A673 (cell line): ENCODE measurements at regions not wholly inside any gene's neighbourhood (a gene's known extent, or its start where the extent isn't known, plus 50 kb on each side); places are given as distances from the start of the nearest gene placed in this dataset.

Experiments
- BruUV-seq: library from RNA; stranded (reverse); fragments of 400-500 nt; replicated peaks from 2 replicates; lab custom pipeline; 2021; lab: Mats Ljungman, UMichigan
- CTCF ChIA-PET: fragments of 300-600 bp; sonication (Branson Sonifier 250); formaldehyde crosslinking; loops from one replicate; lab custom pipeline; 2022; ENCODE audit warnings: antibody characterized with exemption; lab: Charles Lee
- POLR2A ChIA-PET: fragments of 300-600 bp; sonication (Branson Sonifier 250); formaldehyde crosslinking; loops from one replicate; lab custom pipeline; 2022; ENCODE audit warnings: antibody characterized with exemption; ENCODE audit not compliant: low non-redundant PET; lab: Charles Lee
- DNase-seq: peaks from one replicate; pipeline ENCODE4 v3.0.0-alpha.2; 2015; ENCODE audit warnings: low spot score
- H3K27ac ChIP-seq: fragments of 200-600 bp; sonication (generic); 2 replicates; pipeline ENCODE4 v1.5.1; 2016; ENCODE audit warnings: mixed run types, low read depth, mild to moderate bottlenecking, mixed read lengths, antibody characterized with exemption, low read length; ENCODE audit not compliant: poor library complexity, severe bottlenecking
- H3K27me3 ChIP-seq: fragments of 200-600 bp; sonication (generic); replicated peaks from 2 replicates; pipeline ENCODE4 v1.6.1; 2017; ENCODE audit warnings: mixed run types, low read depth, mild to moderate bottlenecking, mixed read lengths, antibody characterized with exemption, low read length; ENCODE audit not compliant: insufficient read depth, poor library complexity
- H3K36me3 ChIP-seq: fragments of 200-600 bp; sonication (generic); 2 replicates; pipeline ENCODE4 v1.6.1; 2016; ENCODE audit warnings: mixed run types, mild to moderate bottlenecking, mixed read lengths, antibody characterized with exemption, low read length; ENCODE audit not compliant: insufficient read depth, poor library complexity, severe bottlenecking
- H3K4me1 ChIP-seq: fragments of 200-600 bp; sonication (generic); 2 replicates; pipeline ENCODE4 v1.6.1; 2017; ENCODE audit warnings: mixed run types, mild to moderate bottlenecking, mixed read lengths, antibody characterized with exemption, low read length; ENCODE audit not compliant: insufficient read depth, poor library complexity, severe bottlenecking
- H3K4me3 ChIP-seq: fragments of 200-600 bp; sonication (generic); 2 replicates; pipeline ENCODE4 v1.5.1; 2016; ENCODE audit warnings: low read depth, mixed run types, mild to moderate bottlenecking, mixed read lengths, low read length; ENCODE audit not compliant: poor library complexity, severe bottlenecking
- H3K9me3 ChIP-seq: fragments of 200-600 bp; sonication (generic); 2 replicates; pipeline ENCODE4 v1.6.1; 2016; ENCODE audit warnings: mixed run types, low read depth, mild to moderate bottlenecking, mixed read lengths, antibody characterized with exemption, low read length; ENCODE audit not compliant: poor library complexity, severe bottlenecking
- CTCF ChIP-seq: fragments of 300-800, 200-600 bp; sonication (generic); conservative IDR thresholded peaks from 2 replicates; pipeline ENCODE4 v1.5.1; 2017; ENCODE audit warnings: low read depth, mild to moderate bottlenecking, antibody characterized with exemption, low read length, moderate library complexity, mixed read lengths
- EZH2 ChIP-seq: fragments of 200-600 bp; sonication (generic); IDR thresholded peaks from 2 replicates; pipeline ENCODE4 v1.6.1; 2017; ENCODE audit warnings: borderline replicate concordance, low read depth, mild to moderate bottlenecking, mixed read lengths, antibody characterized with exemption, low read length; ENCODE audit not compliant: poor library complexity, severe bottlenecking
- intact Hi-C: fragments of 100-400 bp; cut with micrococcal nuclease; formaldehyde crosslinking; loops from one replicate; pipeline ENCODE4 v1.10.0; 2022; ENCODE audit not compliant: unreplicated experiment

- Histone ChIP-seq H3K27ac (no peak overlapping the region), H3K9me3 (no peaks in the 10 kb centered on the region), H3K4me3 (no peak overlapping the region), H3K27me3 (no peaks in the 10 kb centered on the region), H3K36me3 (no peaks in the 10 kb centered on the region), H3K4me1 (no peaks in the 10 kb centered on the region)
- BruUV-seq = no TSS peak
- DNase-seq = no peak
- TF ChIP-seq EZH2 = no peak
- TF ChIP-seq CTCF = no peak
- CTCF ChIA-PET = no interaction called here
- POLR2A ChIA-PET = no interaction called here
- intact Hi-C loops = loop anchor here (10.0 kb wide), 1 partner anchor 65 kb away; no protein-coding TSS in a partner anchor
Observed at GRCh38 chr16:61149709-61150108, 886.5 kb downstream of the CDH8 start.

GRCh38 chr16:61148930-61149329 lies 887.3 kb downstream of the CDH8 start:
- intact Hi-C loops = loop anchor here (10.0 kb wide), 1 partner anchor 64 kb away; no protein-coding TSS in a partner anchor
- no peak for TF ChIP-seq CTCF
- no peak for TF ChIP-seq EZH2
- Histone ChIP-seq H3K4me3 (no peak overlapping the region), H3K36me3 (no peaks in the 10 kb centered on the region), H3K9me3 (no peaks in the 10 kb centered on the region), H3K27ac (no peak overlapping the region), H3K27me3 (no peaks in the 10 kb centered on the region), H3K4me1 (no peaks in the 10 kb centered on the region)
- ChIA-PET POLR2A (no interaction called here), CTCF (no interaction called here)
- DNase-seq = peak; percentile 6
- no TSS peak for BruUV-seq

- intact Hi-C loops = loop anchor here (10.0 kb wide), 1 partner anchor 62 kb away; no protein-coding TSS in a partner anchor
- ChIA-PET CTCF (no interaction called here), POLR2A (no interaction called here)
- Histone ChIP-seq H3K27ac (no peak overlapping the region), H3K4me3 (no peak overlapping the region), H3K36me3 (no peaks in the 10 kb centered on the region), H3K27me3 (no peaks in the 10 kb centered on the region), H3K4me1 (no peaks in the 10 kb centered on the region), H3K9me3 (no peaks in the 10 kb centered on the region)
- no TSS peak for BruUV-seq
- DNase-seq = peak; percentile 54
- TF ChIP-seq EZH2 (no peak), CTCF (no peak)
Observed at GRCh38 chr16:61146429-61146828, 889.8 kb downstream of the CDH8 start.
